GM12878 (cell line): ENCODE measurements at regions not wholly inside any gene's neighbourhood (a gene's known extent, or its start where the extent isn't known, plus 50 kb on each side); places are given as distances from the start of the nearest gene placed in this dataset.

Experiments used
- EZH2 ChIP-seq: IDR thresholded peaks from 2 replicates; pipeline ENCODE4 v1.6.1; 2012; ENCODE audit warnings: low read depth, mild to moderate bottlenecking, control low read depth, inconsistent platforms, low read length, borderline replicate concordance; ENCODE audit not compliant: control insufficient read depth
- MXI1 ChIP-seq: fragments of 150-350 bp; IDR thresholded peaks from 2 replicates; pipeline ENCODE4 v1.6.1; 2011; ENCODE audit warnings: low read depth, mild to moderate bottlenecking, inconsistent platforms, low read length, improper control_type of control experiment
- TF ChIP-seq, protein P1 (sequence below): IDR thresholded peaks from 2 replicates; pipeline ENCODE4 v1.6.1; 2012; ENCODE audit warnings: low read depth, low read length, improper control_type of control experiment

DNA sequence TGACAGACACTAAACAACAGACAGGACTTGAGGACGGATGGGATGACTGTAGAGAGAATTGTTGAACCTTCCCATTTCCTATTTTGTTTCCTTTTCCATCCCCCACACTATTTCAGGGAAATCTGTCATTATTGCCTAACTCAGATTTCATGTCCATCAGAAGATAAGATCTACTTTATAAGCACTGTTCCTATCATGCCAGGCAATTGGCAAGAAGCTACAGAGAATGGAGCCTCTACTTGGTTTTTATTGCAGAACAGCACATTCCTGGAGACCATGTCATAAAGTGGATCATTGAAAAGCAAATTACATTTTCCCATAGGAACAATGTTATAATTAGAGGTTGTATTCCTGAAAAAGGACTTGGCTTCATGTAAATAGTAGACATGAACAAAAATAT lies 173.7 kb upstream of the KIF2A start:
- TF ChIP-seq, protein P1, sequence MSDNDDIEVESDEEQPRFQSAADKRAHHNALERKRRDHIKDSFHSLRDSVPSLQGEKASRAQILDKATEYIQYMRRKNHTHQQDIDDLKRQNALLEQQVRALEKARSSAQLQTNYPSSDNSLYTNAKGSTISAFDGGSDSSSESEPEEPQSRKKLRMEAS, result no peak
- TF ChIP-seq EZH2 (no peak), MXI1 (no peak)
